Small intestine (tissue), 7 donors: ENCODE measurements at regions not wholly inside any gene's neighbourhood (a gene's known extent, or its start where the extent isn't known, plus 50 kb on each side); places are given as distances from the start of the nearest gene placed in this dataset.

Experiments
- DNase-seq, 2 donors: peaks; one replicate each; pipeline versions ENCODE4 v3.0.0 to v3.0.0-alpha.2; 2013
- FAIRE-seq: peaks from 2 replicates; lab custom pipeline; 2012; peaks lifted over from hg19 to GRCh38; lab: Jason Lieb, UNC
- H3K27ac ChIP-seq, 3 donors: one replicate each; pipeline ENCODE4 v1.5.1; 2013; ENCODE audit warnings: low read length in 2 of 3, mild to moderate bottlenecking in 2 of 3, control low read depth in 1 of 3, inconsistent platforms in 1 of 3, low read depth in 1 of 3, moderate library complexity in 1 of 3
- H3K27me3 ChIP-seq, 3 donors: one replicate each; pipeline ENCODE4 v1.6.1; 2013; ENCODE audit warnings: low read length in 3 of 3, inconsistent platforms in 1 of 3; ENCODE audit not compliant: control insufficient read depth in 3 of 3, insufficient read depth in 3 of 3
- H3K36me3 ChIP-seq, 3 donors: one replicate each; pipeline ENCODE4 v1.6.1; 2013; ENCODE audit warnings: low read length in 3 of 3, inconsistent platforms in 1 of 3, low read depth in 1 of 3, mild to moderate bottlenecking in 1 of 3, moderate library complexity in 1 of 3; ENCODE audit not compliant: control insufficient read depth in 3 of 3, insufficient read depth in 2 of 3
- H3K4me1 ChIP-seq, 3 donors: one replicate each; pipeline ENCODE4 v1.6.1; 2013; ENCODE audit warnings: low read length in 2 of 3, inconsistent platforms in 1 of 3, low read depth in 1 of 3, mild to moderate bottlenecking in 1 of 3, moderate library complexity in 1 of 3; ENCODE audit not compliant: control insufficient read depth in 3 of 3, insufficient read depth in 2 of 3
- H3K4me3 ChIP-seq, 3 donors: one replicate each; pipeline ENCODE4 v1.5.1; 2013; ENCODE audit warnings: low read length in 3 of 3, control low read depth in 1 of 3, inconsistent platforms in 1 of 3, low read depth in 1 of 3, mild to moderate bottlenecking in 1 of 3, moderate library complexity in 1 of 3
- H3K9me3 ChIP-seq, 2 donors: one replicate each; pipeline ENCODE4 v1.6.1; 2013; ENCODE audit warnings: low read depth in 1 of 2, low read length in 1 of 2; ENCODE audit not compliant: control insufficient read depth in 2 of 2, insufficient read depth in 1 of 2
- WGBS, 3 donors: extraction: QIAGEN DNeasy Blood & Tissue Kit; methylation state at CpG; one replicate each; pipeline ENCODE4 v1.1.7; 2013; 5-methylcytosine and 5-hydroxymethylcytosine counted together
- donor health status: healthy with polysubstance abuse.
- donor health status: control.
- donor health status: control.
- donor health status: Bipolar disorder and iron deficiency.
- donor health status: healthy.

- Histone ChIP-seq H3K36me3 (no peaks in the 10 kb centered on the region), H3K27ac (no peak overlapping the region), H3K27me3 (no peaks in the 10 kb centered on the region), H3K4me1 (no peaks in the 10 kb centered on the region), H3K4me3 (no peak overlapping the region), H3K9me3 (no peaks in the 10 kb centered on the region)
- 10 to 45% (median 21%) methylated on average over 1 of the region's 1 CpG for WGBS, 3 donors
- DNase-seq (no peak), FAIRE-seq (no peak)
Observed at GRCh38 chr2:217683106-217683870, 319.5 kb downstream of the TNS1 start.

GRCh38 chr2:217681791-217682190 is 321.0 kb downstream of the TNS1 start:
- H3K27ac ChIP-seq = no peak overlapping the region
- no peaks in the 10 kb centered on the region for H3K4me1 ChIP-seq
- H3K36me3 ChIP-seq = no peaks in the 10 kb centered on the region
- DNase-seq (no peak), FAIRE-seq (no peak)
- no peaks in the 10 kb centered on the region for H3K27me3 ChIP-seq
- H3K9me3 ChIP-seq = no peaks in the 10 kb centered on the region
- H3K4me3 ChIP-seq = no peak overlapping the region

GRCh38 chr2:217680381-217680780 is 322.4 kb downstream of the TNS1 start:
- no peaks in the 10 kb centered on the region for H3K4me1 ChIP-seq
- no peak overlapping the region for H3K27ac ChIP-seq
- 73 to 86% (median 82%) methylated on average over 2 of the region's 2 CpGs for WGBS, 3 donors
- H3K36me3 ChIP-seq = no peaks in the 10 kb centered on the region
- H3K9me3 ChIP-seq = no peaks in the 10 kb centered on the region
- FAIRE-seq (no peak), DNase-seq (no peak)
- no peak overlapping the region for H3K4me3 ChIP-seq
- H3K27me3 ChIP-seq = no peaks in the 10 kb centered on the region

GRCh38 chr2:217673627-217674026 is 329.2 kb downstream of the TNS1 start:
- H3K27me3 ChIP-seq = no peaks in the 10 kb centered on the region
- DNase-seq (no peak), FAIRE-seq (no peak)
- no peaks in the 10 kb centered on the region for H3K9me3 ChIP-seq
- H3K4me3 ChIP-seq = no peak overlapping the region
- 64 to 75% (median 68%) methylated on average over 4 of the region's 4 CpGs for WGBS, 3 donors
- H3K27ac ChIP-seq = no peak overlapping the region
- H3K4me1 ChIP-seq = no peaks in the 10 kb centered on the region
- H3K36me3 ChIP-seq = no peaks in the 10 kb centered on the region

DNA sequence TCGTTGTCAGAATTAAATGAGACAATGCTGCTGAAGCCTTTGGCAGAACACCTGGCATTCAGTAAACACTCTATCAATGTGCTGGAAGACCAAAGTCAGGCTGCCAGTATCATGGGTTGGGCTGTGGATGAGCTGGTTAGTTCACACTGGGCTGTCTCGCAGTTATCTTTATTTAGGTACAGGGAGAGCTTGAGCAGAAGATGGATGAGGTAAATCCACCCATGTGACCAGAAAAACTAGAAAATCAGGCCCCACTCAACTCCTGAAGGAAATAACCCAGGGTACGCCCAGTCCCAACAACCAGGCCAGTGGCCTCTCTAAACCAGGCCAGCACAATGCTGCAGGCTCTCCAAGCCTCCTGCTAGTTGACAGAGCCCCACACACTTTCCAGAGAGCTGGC is 330.3 kb downstream of the TNS1 start:
- Histone ChIP-seq H3K4me3 (no peak overlapping the region), H3K36me3 (no peaks in the 10 kb centered on the region), H3K27me3 (no peaks in the 10 kb centered on the region), H3K9me3 (no peaks in the 10 kb centered on the region), H3K27ac (no peak overlapping the region), H3K4me1 (no peaks in the 10 kb centered on the region)
- DNase-seq (no peak), FAIRE-seq (no peak)
- 58 to 83% (median 64%) methylated on average over 3 of the region's 3 CpGs for WGBS, 3 donors

GRCh38 chr2:217671871-217672270 is 330.9 kb downstream of the TNS1 start:
- 49 to 68% (median 51%) methylated on average over 2 of the region's 2 CpGs for WGBS, 3 donors
- Histone ChIP-seq H3K27me3 (no peaks in the 10 kb centered on the region), H3K4me3 (no peak overlapping the region), H3K4me1 (no peaks in the 10 kb centered on the region), H3K27ac (no peak overlapping the region), H3K36me3 (no peaks in the 10 kb centered on the region), H3K9me3 (no peaks in the 10 kb centered on the region)
- DNase-seq = no peak
- no peak for FAIRE-seq

DNA sequence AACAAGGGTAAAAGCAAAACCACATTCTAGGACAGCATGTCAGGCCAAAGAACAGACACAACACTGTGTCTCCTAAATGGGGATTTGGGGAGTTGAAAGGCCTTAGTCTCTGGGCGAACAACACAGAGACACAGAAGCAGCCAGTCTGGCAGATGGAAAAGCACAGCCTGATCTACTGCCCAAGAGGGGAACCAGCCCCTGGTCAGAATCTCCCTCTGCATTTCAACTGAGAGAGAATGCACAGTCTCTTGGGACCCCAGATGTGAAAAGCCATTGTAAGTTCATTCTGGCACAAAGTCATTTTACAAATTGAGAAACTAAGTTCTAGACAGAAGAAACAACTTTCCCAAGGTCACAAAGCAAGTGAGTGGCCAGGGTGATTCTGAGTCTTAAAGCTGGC is 331.7 kb downstream of the TNS1 start:
- FAIRE-seq (no peak), DNase-seq (no peak)
- Histone ChIP-seq H3K27me3 (no peaks in the 10 kb centered on the region), H3K36me3 (no peaks in the 10 kb centered on the region), H3K4me1 (no peaks in the 10 kb centered on the region), H3K4me3 (no peak overlapping the region), H3K9me3 (no peaks in the 10 kb centered on the region), H3K27ac (no peak overlapping the region)
- 87 to 94% (median 88%) methylated on average over 1 of the region's 1 CpG for WGBS, 3 donors

DNA sequence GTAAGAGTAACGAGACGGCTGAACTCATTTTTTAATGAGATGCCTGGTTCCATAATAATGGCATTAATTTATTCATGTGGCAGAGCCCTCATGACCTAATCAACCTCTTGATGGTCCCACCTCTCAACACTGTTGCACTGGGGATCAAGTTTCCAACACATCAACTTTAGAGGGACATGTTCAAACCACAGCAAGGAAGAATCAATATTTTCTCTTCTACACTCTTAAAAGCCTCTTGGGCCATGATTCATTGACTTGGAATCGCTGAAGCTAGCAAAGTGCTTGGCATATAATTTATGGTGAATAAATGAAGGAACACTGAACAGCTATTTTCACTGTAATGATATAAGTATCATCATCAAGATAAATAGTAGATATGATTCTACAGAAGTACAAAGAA is 333.0 kb downstream of the TNS1 start:
- H3K27me3 ChIP-seq = no peaks in the 10 kb centered on the region

GRCh38 chr2:217667512-217667911 is 335.3 kb downstream of the TNS1 start:
- Histone ChIP-seq H3K27ac (no peak overlapping the region), H3K36me3 (no peaks in the 10 kb centered on the region), H3K4me3 (no peak overlapping the region), H3K9me3 (no peaks in the 10 kb centered on the region), H3K4me1 (no peaks in the 10 kb centered on the region), H3K27me3 (no peaks in the 10 kb centered on the region)
- FAIRE-seq (no peak), DNase-seq (no peak)
- WGBS, 3 donors = 58 to 73% (median 59%) methylated on average over 3 of the region's 3 CpGs

More for the DNA sequence above, 333.0 kb downstream of the TNS1 start:
- DNase-seq (no peak), FAIRE-seq (no peak)
- Histone ChIP-seq H3K36me3 (no peaks in the 10 kb centered on the region), H3K4me3 (no peak overlapping the region), H3K4me1 (no peaks in the 10 kb centered on the region), H3K27ac (no peak overlapping the region), H3K9me3 (no peaks in the 10 kb centered on the region)
- 84 to 91% (median 85%) methylated on average over 3 of the region's 3 CpGs for WGBS, 3 donors
